D721Med (cell line): ENCODE measurements at regions not wholly inside any gene's neighbourhood (a gene's known extent, or its start where the extent isn't known, plus 50 kb on each side); places are given as distances from the start of the nearest gene placed in this dataset.
"Not testable (repeated sequence)": the region's sequence is repeated elsewhere in the genome, so short reads cannot be mapped to it uniquely, and the experiment has no call there.

ENCODE experiments used
- DNase-seq: peaks from one replicate; pipeline ENCODE4 v3.0.0; 2011; ENCODE audit warnings: low spot score; ENCODE audit not compliant: insufficient read length
- FAIRE-seq: peaks from 2 replicates; lab custom pipeline; 2011; peaks lifted over from hg19 to GRCh38; lab: Jason Lieb, UNC
- TF ChIP-seq, protein P1 (sequence below): IDR thresholded peaks from 2 replicates; pipeline ENCODE4 v1.5.1; 2012; ENCODE audit warnings: mild to moderate bottlenecking, control low read depth; ENCODE audit not compliant: insufficient read depth; ENCODE audit errors: missing control alignments

DNA sequence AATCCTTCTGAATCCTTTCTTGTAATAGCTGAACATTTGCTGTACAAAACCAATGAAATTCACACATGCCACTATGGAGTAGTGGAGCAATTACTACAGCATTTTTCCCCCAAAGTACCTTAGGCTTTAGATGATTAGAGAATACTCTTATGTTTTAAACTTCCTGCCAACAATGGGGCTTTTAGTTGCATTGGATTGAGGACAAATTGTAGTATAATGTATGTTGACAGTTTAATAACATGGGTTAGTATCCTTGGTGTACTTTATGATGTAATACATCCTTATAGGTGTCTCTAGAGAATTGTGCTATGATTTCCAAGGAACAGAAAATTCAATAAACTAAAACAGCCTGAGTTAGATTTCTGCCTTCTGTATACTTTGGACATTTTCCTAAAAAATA is 422.7 kb upstream of the GRAMD2B start:
- FAIRE-seq (peak; percentile 93), DNase-seq (no peak)
- TF ChIP-seq, protein P1, sequence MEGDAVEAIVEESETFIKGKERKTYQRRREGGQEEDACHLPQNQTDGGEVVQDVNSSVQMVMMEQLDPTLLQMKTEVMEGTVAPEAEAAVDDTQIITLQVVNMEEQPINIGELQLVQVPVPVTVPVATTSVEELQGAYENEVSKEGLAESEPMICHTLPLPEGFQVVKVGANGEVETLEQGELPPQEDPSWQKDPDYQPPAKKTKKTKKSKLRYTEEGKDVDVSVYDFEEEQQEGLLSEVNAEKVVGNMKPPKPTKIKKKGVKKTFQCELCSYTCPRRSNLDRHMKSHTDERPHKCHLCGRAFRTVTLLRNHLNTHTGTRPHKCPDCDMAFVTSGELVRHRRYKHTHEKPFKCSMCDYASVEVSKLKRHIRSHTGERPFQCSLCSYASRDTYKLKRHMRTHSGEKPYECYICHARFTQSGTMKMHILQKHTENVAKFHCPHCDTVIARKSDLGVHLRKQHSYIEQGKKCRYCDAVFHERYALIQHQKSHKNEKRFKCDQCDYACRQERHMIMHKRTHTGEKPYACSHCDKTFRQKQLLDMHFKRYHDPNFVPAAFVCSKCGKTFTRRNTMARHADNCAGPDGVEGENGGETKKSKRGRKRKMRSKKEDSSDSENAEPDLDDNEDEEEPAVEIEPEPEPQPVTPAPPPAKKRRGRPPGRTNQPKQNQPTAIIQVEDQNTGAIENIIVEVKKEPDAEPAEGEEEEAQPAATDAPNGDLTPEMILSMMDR, result no peak

DNA sequence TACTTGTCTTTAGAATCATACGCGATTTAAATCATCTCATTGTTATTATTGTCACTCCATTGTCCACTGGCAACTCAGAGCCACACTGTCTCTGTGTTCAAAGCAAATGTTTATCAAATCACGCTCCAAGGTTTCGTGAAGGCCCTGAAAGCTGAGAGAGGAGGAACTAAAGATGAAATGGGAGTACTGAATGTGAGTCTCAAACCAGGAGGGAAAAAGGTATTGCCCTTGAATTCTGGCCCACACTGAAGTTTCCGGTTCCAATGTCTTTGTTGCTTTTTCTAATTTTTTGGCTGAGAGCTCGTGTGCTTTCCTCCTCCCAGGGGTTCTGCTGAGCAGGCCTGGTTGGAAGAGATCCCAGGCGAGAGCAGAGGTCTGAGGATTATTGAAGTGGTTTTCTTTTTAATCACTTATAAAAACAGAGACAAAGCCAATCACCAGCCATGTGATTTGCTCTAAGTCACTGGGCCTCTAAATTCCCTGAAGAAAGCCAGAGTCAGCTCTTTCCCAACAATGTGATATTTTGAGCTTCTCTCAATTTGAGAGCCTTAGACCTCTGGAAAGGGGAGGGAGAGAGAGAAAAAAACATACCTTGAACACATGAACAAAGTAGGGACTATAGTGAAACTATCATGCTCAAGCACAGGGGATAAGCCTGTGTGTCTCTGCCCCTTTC is 420.8 kb upstream of the GRAMD2B start:
- FAIRE-seq, result no peak

DNA sequence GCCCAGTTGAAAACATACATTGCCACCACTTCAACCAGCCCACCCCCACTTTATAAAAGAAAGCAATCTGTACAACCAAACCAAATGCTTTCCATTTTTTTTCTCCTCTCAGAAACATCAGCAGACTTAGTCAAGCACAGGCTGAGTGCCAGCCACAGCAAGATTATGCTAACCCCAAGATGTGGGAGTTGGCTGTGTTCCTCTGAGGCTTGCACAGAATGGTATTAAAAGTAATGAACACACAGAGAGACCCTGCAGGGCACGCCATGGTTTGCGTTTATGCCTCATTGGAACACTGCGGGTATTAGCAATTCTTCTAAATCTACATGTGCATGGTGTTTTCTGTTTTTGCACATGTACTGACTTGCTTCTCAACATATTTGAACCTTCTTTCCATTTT is 419.9 kb upstream of the GRAMD2B start:
- DNase-seq, result no peak
- FAIRE-seq, result no peak
- TF ChIP-seq, protein P1, result no peak

More for the DNA sequence above, 420.8 kb upstream of the GRAMD2B start:
- TF ChIP-seq, protein P1, result no peak
- no peak for DNase-seq

DNA sequence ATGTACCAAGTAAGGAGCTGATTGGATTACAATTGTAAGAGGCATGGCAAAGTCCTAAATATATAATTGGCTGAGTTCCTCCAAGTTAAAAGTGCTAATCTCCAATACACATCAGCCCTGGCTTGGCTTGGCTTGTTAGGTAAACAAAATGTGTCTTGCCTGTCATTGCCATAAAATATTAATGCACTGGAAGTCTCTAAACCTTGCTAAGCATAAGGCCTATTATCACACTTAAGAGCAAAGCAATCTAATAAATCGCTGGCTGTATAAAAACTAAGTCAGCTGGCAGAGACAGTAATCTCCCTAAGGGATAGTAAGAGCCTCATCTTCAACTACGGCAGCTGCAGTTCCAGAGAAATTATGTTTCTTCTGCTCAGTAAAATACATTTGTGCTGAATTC is 418.6 kb upstream of the GRAMD2B start:
- DNase-seq (no peak), FAIRE-seq (peak; percentile 95)
- TF ChIP-seq, protein P1, result no peak

DNA sequence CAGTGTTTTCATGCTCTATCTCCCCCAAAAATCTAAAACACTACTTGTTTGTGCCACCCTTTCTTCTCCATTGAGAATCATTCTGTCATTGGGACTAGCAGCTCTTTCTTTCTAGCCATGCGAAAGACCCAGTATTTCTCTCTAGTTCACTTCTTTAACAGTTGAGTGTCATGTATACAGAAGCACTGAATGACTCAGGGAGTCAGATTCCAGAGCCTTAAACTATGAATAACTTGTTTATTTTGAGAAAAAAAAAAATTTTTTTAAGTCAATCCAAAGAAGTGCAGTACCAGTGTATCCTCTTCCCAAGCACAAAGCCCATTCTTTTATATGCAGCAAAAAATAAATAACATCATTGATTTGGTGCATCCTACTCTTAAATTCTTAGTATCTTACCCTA is 415.4 kb upstream of the GRAMD2B start:
- no peak for FAIRE-seq
- TF ChIP-seq, protein P1, result no peak
- no peak for DNase-seq

DNA sequence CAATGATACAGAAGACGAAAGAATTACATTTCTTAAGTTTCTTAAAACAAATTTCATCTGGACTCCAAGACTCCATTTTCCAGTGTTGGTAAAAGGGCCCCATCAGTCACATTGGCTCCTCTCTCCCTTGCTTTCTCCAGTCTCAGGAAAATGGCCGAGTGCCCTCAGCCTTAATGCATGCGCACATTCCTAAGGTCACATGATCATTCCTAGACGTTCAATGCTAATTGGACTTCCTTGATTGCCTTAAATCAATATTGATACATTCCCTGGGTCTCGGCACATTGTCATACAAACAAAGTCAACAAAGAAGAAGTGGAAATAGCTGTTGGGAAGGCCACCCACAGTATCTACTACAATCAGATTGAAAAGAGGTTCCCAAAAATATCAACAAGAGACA is 413.6 kb upstream of the GRAMD2B start:
- no peak for DNase-seq
- FAIRE-seq, result no peak
- TF ChIP-seq, protein P1, result no peak

DNA sequence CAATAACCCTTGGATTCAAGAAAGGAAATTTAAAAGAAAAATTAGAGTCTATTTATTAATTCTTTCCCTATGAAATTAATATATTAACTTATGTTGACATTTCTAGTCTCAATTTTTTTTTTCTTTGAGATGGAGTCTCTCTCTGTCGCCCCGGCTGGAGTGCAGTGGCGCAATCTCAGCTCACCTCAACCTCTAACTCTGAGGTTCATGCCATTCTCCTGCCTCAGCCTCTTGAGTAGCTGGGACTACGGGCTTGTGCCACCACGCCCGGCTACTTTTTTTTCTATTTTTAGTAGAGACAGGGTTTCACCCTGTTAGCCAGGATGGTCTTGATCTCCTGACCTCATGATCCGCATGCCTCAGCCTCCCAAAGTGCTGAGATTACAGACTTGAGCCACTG is 411.7 kb upstream of the GRAMD2B start:
- DNase-seq, FAIRE-seq: not testable (repeated sequence)
